H1 (cell line): ENCODE measurements at regions not wholly inside any gene's neighbourhood (a gene's known extent, or its start where the extent isn't known, plus 50 kb on each side); places are given as distances from the start of the nearest gene placed in this dataset.

Experiments
- CTCF ChIA-PET: fragments of 300-600 bp; sonication (Branson Sonifier 250); formaldehyde crosslinking; loops from one replicate; lab custom pipeline; 2021; ENCODE audit not compliant: partially characterized antibody; lab: Charles Lee
- POLR2A ChIA-PET: fragments of 300-600 bp; sonication (Branson Sonifier 250); formaldehyde crosslinking; loops from one replicate; lab custom pipeline; 2021; ENCODE audit warnings: inconsistent platforms; ENCODE audit not compliant: partially characterized antibody; lab: Charles Lee
- DNase-seq, 2 experiments: peaks; one replicate each; pipeline versions ENCODE4 v3.0.0 to v3.0.0-alpha.2; 2010 to 2022; ENCODE audit warnings: low spot score in 2 of 2, low read depth in 1 of 2, mixed read lengths in 1 of 2
- FAIRE-seq: peaks from 2 replicates; lab custom pipeline; 2011; peaks lifted over from hg19 to GRCh38; lab: Jason Lieb, UNC
- H2AFZ ChIP-seq: 2 replicates; pipeline ENCODE4 v1.8.1; 2012; ENCODE audit warnings: low read length, inconsistent platforms
- H2AK5ac ChIP-seq: 2 replicates; pipeline ENCODE4 v1.6.1; 2013; ENCODE audit warnings: low read depth, low read length
- H2BK120ac ChIP-seq: replicated peaks from 2 replicates; pipeline ENCODE3; 2013; ENCODE audit warnings: low read depth, low read length, inconsistent platforms
- H2BK12ac ChIP-seq: 2 replicates; pipeline ENCODE4 v1.6.1; 2013; ENCODE audit warnings: low read depth, low read length
- H2BK15ac ChIP-seq: 2 replicates; pipeline ENCODE4 v1.6.1; 2013; ENCODE audit warnings: low read length
- H2BK20ac ChIP-seq: 2 replicates; pipeline ENCODE4 v1.6.1; 2013; ENCODE audit warnings: low read length
- H2BK5ac ChIP-seq: 2 replicates; pipeline ENCODE4 v1.6.1; 2013; ENCODE audit warnings: low read depth, low read length
- H3K14ac ChIP-seq: 2 replicates; pipeline ENCODE4 v1.6.1; 2013; ENCODE audit warnings: inconsistent platforms; ENCODE audit not compliant: insufficient read length
- H3K18ac ChIP-seq: 2 replicates; pipeline ENCODE4 v1.6.1; 2013; ENCODE audit warnings: low read length; ENCODE audit errors: extremely low read depth
- H3K23ac ChIP-seq: 2 replicates; pipeline ENCODE4 v1.6.1; 2013; ENCODE audit warnings: inconsistent platforms; ENCODE audit not compliant: insufficient read length
- H3K23me2 ChIP-seq: 2 replicates; pipeline ENCODE4 v1.6.1; 2013; ENCODE audit warnings: low read depth, low read length
- H3K27ac ChIP-seq: 2 replicates; pipeline ENCODE4 v1.6.1; 2011; ENCODE audit warnings: low read depth, low read length, inconsistent platforms
- H3K27me3 ChIP-seq, 4 experiments: replicated peaks in 1 of 4; 1 replicate in 1 of 4; 2 replicates in 3 of 4; pipeline versions ENCODE4 v1.6.1 to v1.8.1; 2011 to 2013; ENCODE audit warnings: low read length in 3 of 4, mild to moderate bottlenecking in 3 of 4, inconsistent platforms in 2 of 4, mixed read lengths in 2 of 4, moderate library complexity in 1 of 4; ENCODE audit not compliant: control insufficient read depth in 3 of 4, insufficient read depth in 3 of 4; ENCODE audit errors: extremely low read depth in 1 of 4
- H3K36me3 ChIP-seq, 4 experiments: 2 replicates each; pipeline versions ENCODE4 v1.6.1 to v1.8.1; 2011 to 2013; ENCODE audit warnings: mild to moderate bottlenecking in 4 of 4, low read length in 3 of 4, moderate library complexity in 2 of 4, control low read depth in 1 of 4, inconsistent platforms in 1 of 4; ENCODE audit not compliant: insufficient read depth in 4 of 4, control insufficient read depth in 2 of 4
- H3K4ac ChIP-seq: replicated peaks from 2 replicates; pipeline ENCODE3; 2013; ENCODE audit warnings: low read length, low read depth, mixed read lengths, inconsistent platforms; ENCODE audit not compliant: insufficient read length
- H3K4me1 ChIP-seq, 4 experiments: replicated peaks in 1 of 4; 1 replicate in 1 of 4; 2 replicates in 3 of 4; pipeline versions ENCODE4 v1.6.1 to v1.8.1; 2011 to 2013; ENCODE audit warnings: low read length in 3 of 4, inconsistent platforms in 2 of 4, mixed read lengths in 1 of 4; ENCODE audit not compliant: insufficient read depth in 4 of 4, control insufficient read depth in 3 of 4
- H3K4me2 ChIP-seq, 2 experiments: 2 replicates each; pipeline versions ENCODE4 v1.6.1 to v1.8.1; 2011 to 2013; ENCODE audit warnings: low read depth in 2 of 2, low read length in 2 of 2, control low read depth in 1 of 2, inconsistent platforms in 1 of 2, mild to moderate bottlenecking in 1 of 2; ENCODE audit not compliant: insufficient read depth in 1 of 2
- H3K4me3 ChIP-seq, 4 experiments: fragments of 200-600, 300-600 bp in 1 of 4; sonication (generic), shearing (Covaris generic), sonication (Bioruptor Twin) in 1 of 4; 2 replicates each; pipeline versions ENCODE4 v1.5.1 to v1.8.1; 2011 to 2016; ENCODE audit warnings: low read length in 4 of 4, low read depth in 3 of 4, control low read depth in 2 of 4, inconsistent platforms in 2 of 4, mild to moderate bottlenecking in 2 of 4, mixed read lengths in 1 of 4, moderate library complexity in 1 of 4; ENCODE audit not compliant: insufficient read depth in 2 of 4; ENCODE audit errors: extremely low read depth in 1 of 4
- H3K56ac ChIP-seq: replicated peaks from 2 replicates; pipeline ENCODE3; 2013; ENCODE audit warnings: low read depth, mild to moderate bottlenecking, mixed read lengths, low read length, inconsistent platforms; ENCODE audit not compliant: insufficient read length
- H3K79me1 ChIP-seq: 2 replicates; pipeline ENCODE4 v1.6.1; 2013; ENCODE audit warnings: low read depth, low read length, control low read depth
- H3K79me2 ChIP-seq, 2 experiments: 2 replicates each; pipeline versions ENCODE4 v1.6.1 to v1.8.1; 2012 to 2013; ENCODE audit warnings: low read length in 2 of 2, mild to moderate bottlenecking in 2 of 2, inconsistent platforms in 1 of 2; ENCODE audit not compliant: insufficient read depth in 2 of 2, control insufficient read depth in 1 of 2
- H3K9ac ChIP-seq, 4 experiments: replicated peaks in 1 of 4; 1 replicate in 1 of 4; 2 replicates in 3 of 4; pipeline versions ENCODE4 v1.6.1 to v1.8.1; 2011 to 2013; ENCODE audit warnings: low read depth in 3 of 4, low read length in 3 of 4, control low read depth in 2 of 4, mild to moderate bottlenecking in 2 of 4, moderate library complexity in 2 of 4, inconsistent platforms in 1 of 4; ENCODE audit errors: extremely low read depth in 1 of 4
- H3K9me3 ChIP-seq, 2 experiments: 2 replicates each; pipeline versions ENCODE4 v1.6.1 to v1.8.1; 2012 to 2013; ENCODE audit warnings: mild to moderate bottlenecking in 2 of 2, moderate library complexity in 2 of 2, control low read depth in 1 of 2, inconsistent platforms in 1 of 2, low read depth in 1 of 2, low read length in 1 of 2, mixed read lengths in 1 of 2; ENCODE audit not compliant: insufficient read depth in 2 of 2
- H4K20me1 ChIP-seq, 2 experiments: replicated peaks in 1 of 2; 2 replicates each; pipeline versions ENCODE3 to v1.8.1; 2011 to 2013; ENCODE audit warnings: inconsistent platforms in 2 of 2, low read length in 2 of 2, mild to moderate bottlenecking in 1 of 2; ENCODE audit not compliant: insufficient read depth in 2 of 2, control insufficient read depth in 1 of 2
- H4K5ac ChIP-seq: 2 replicates; pipeline ENCODE4 v1.6.1; 2013; ENCODE audit warnings: low read length, low read depth, mixed read lengths, inconsistent platforms; ENCODE audit not compliant: insufficient read length
- H4K8ac ChIP-seq: 2 replicates; pipeline ENCODE4 v1.8.0; 2013; ENCODE audit warnings: mild to moderate bottlenecking, moderate library complexity, low read length, inconsistent platforms; ENCODE audit not compliant: insufficient read depth; ENCODE audit errors: extremely low read depth
- H4K91ac ChIP-seq: replicated peaks from 2 replicates; pipeline ENCODE3; 2013; ENCODE audit warnings: low read length, mixed read lengths, inconsistent platforms; ENCODE audit not compliant: insufficient read length
- BACH1 ChIP-seq: IDR thresholded peaks from 2 replicates; pipeline ENCODE4 v1.6.1; 2012; ENCODE audit warnings: low read length, improper control_type of control experiment
- CBX5 ChIP-seq: fragments of 300-800, 300-1000 bp; sonication (generic); IDR thresholded peaks from 2 replicates; pipeline ENCODE4 v1.7.1; 2016; ENCODE audit warnings: antibody characterized with exemption, low read length, low read depth
- CBX8 ChIP-seq: fragments of 300-800, 300-1000 bp; sonication (generic); IDR thresholded peaks from 2 replicates; pipeline ENCODE4 v1.7.1; 2016; ENCODE audit warnings: low read depth, low read length, borderline replicate concordance
- CEBPB ChIP-seq: IDR thresholded peaks from 2 replicates; pipeline ENCODE4 v1.6.1; 2012; ENCODE audit warnings: low read depth, low read length
- EGR1 ChIP-seq: IDR thresholded peaks from 2 replicates; pipeline ENCODE4 v1.6.1; 2011; ENCODE audit warnings: low read depth, low read length, borderline replicate concordance
- GTF2F1 ChIP-seq: IDR thresholded peaks from 2 replicates; pipeline ENCODE4 v1.6.1; 2012; ENCODE audit warnings: low read depth, low read length, improper control_type of control experiment, borderline replicate concordance
- HDAC6 ChIP-seq: IDR thresholded peaks from one replicate; pipeline ENCODE4 v1.7.1; 2012; ENCODE audit warnings: low read depth, mild to moderate bottlenecking, inconsistent platforms, low read length, moderate library complexity
- NRF1 ChIP-seq: IDR thresholded peaks from 2 replicates; pipeline ENCODE4 v1.6.1; 2011; ENCODE audit warnings: mild to moderate bottlenecking, low read depth, low read length, improper control_type of control experiment
- POLR2AphosphoS5 ChIP-seq: IDR thresholded peaks from 2 replicates; pipeline ENCODE4 v1.6.1; 2011; ENCODE audit warnings: low read depth, low read length
- SAP30 ChIP-seq: fragments of 300-600 bp; sonication (generic); IDR thresholded peaks from 2 replicates; pipeline ENCODE4 v1.7.1; 2012; ENCODE audit warnings: low read length, moderate library complexity, mild to moderate bottlenecking, inconsistent platforms; ENCODE audit not compliant: insufficient read depth, insufficient replicate concordance
- TBP ChIP-seq: IDR thresholded peaks from 2 replicates; pipeline ENCODE4 v1.6.1; 2011; ENCODE audit warnings: low read depth, low read length, improper control_type of control experiment
- WGBS, 2 experiments: shearing (Covaris generic) in 1 of 2; methylation state at CpG; one replicate each; pipeline versions ENCODE4 v1.1.6 to v1.1.7; 2013 to 2015; ENCODE audit warnings: low lambda C conversion rate in 2 of 2, mixed read lengths in 2 of 2, inconsistent platforms in 1 of 2, low coverage in 1 of 2, missing lambda C conversion rate in 1 of 2; ENCODE audit not compliant: insufficient replicate concordance in 2 of 2, insufficient coverage in 1 of 2, insufficient read length in 1 of 2; ENCODE audit errors: extremely low coverage in 1 of 2, missing lambda C conversion rate in 1 of 2; 5-methylcytosine and 5-hydroxymethylcytosine counted together
- TF ChIP-seq, protein P1 (sequence below): IDR thresholded peaks from 2 replicates; pipeline ENCODE4 v1.6.1; 2012; ENCODE audit warnings: inconsistent platforms
- TF ChIP-seq, protein P2 (sequence below): IDR thresholded peaks from 2 replicates; pipeline ENCODE4 v1.6.1; 2011; ENCODE audit warnings: low read depth, mild to moderate bottlenecking, low read length; ENCODE audit not compliant: insufficient read depth

DNA sequence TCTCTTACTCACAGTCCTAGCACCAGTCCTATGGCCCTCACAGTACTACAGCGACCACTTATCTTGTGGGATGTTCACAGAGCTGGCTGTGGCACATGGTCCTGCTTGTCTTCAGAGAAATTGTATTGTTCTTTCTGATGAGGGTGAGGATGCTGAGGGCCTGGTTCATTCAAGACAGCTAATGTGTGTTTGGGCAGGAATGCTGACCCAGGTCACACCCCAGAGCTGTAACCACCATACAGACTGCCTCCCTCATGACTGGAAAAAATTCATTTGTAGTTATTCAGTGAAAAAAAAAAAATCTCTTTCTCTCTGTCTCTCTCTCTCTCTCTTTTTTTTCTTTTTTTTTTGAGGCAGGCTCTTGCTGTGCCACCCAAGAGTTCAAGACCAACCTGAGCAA, 83.5 kb downstream of the KLF6 start:
- Histone ChIP-seq H3K27ac (no peak overlapping the region), H3K23me2 (no peaks in the 10 kb centered on the region), H2BK5ac (no peak overlapping the region), H3K14ac (no peak overlapping the region), H3K9me3 (no peaks in the 10 kb centered on the region; a peak in 2 of 4 replicates), H4K20me1 (no peaks in the 10 kb centered on the region), H4K8ac (no peak overlapping the region), H3K18ac (no peak overlapping the region), H4K5ac (no peak overlapping the region), H3K4me2 (no peak overlapping the region), H2BK20ac (no peak overlapping the region), H4K91ac (no peak overlapping the region), H3K4me3 (no peak overlapping the region), H2BK12ac (no peak overlapping the region), H3K79me2 (no peaks in the 10 kb centered on the region), H3K79me1 (no peaks in the 10 kb centered on the region), H2BK15ac (no peak overlapping the region), H3K23ac (no peak overlapping the region), H2BK120ac (no peak overlapping the region), H3K36me3 (no peaks in the 10 kb centered on the region), H3K27me3 (no peaks in the 10 kb centered on the region; a peak in 1 of 7 replicates), H3K9ac (no peak overlapping the region), H3K4ac (no peak overlapping the region), H3K4me1 (peaks cover 0 to 3% (median under 1%) of the 10 kb centered on the region in 4 experiments; a peak in 3 of 7 replicates), H2AFZ (no peak overlapping the region), H2AK5ac (no peak overlapping the region), H3K56ac (no peak overlapping the region)
- no peak for DNase-seq
- FAIRE-seq = no peak
- ChIA-PET POLR2A (interaction anchor here (1.8 kb wide), 1 partner anchor 84 kb away, joined by 5 read pairs; the partner anchor contains the start of gene KLF6), CTCF (interaction anchor here (0.6 to 1.0 kb wide), 3 partner anchors 36 to 1066 kb away, joined by 3 to 4 read pairs (median 3); no protein-coding TSS in a partner anchor)
- TF ChIP-seq, protein P1, sequence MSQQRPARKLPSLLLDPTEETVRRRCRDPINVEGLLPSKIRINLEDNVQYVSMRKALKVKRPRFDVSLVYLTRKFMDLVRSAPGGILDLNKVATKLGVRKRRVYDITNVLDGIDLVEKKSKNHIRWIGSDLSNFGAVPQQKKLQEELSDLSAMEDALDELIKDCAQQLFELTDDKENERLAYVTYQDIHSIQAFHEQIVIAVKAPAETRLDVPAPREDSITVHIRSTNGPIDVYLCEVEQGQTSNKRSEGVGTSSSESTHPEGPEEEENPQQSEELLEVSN = no peak
- TF ChIP-seq TBP = no peak
- TF ChIP-seq CBX8 = no peak
- no peak for TF ChIP-seq POLR2AphosphoS5
- no peak for TF ChIP-seq EGR1
- TF ChIP-seq SAP30 = no peak
- TF ChIP-seq BACH1 = no peak
- TF ChIP-seq, protein P2, sequence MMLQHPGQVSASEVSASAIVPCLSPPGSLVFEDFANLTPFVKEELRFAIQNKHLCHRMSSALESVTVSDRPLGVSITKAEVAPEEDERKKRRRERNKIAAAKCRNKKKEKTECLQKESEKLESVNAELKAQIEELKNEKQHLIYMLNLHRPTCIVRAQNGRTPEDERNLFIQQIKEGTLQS = no peak
- TF ChIP-seq NRF1 = no peak
- no peak for TF ChIP-seq CEBPB
- TF ChIP-seq CBX5 = no peak
- no peak for TF ChIP-seq GTF2F1
- no peak for TF ChIP-seq HDAC6
- WGBS, 2 experiments = 78% methylated on average over 1 of the region's 1 CpG; no CpG with 5 or more reads in 1 of the 2 experiments
